ENCODE measurements at regions not wholly inside any gene's neighbourhood (a gene's known extent, or its start where the extent isn't known, plus 50 kb on each side); places are given as distances from the start of the nearest gene placed in this dataset.

DNA sequence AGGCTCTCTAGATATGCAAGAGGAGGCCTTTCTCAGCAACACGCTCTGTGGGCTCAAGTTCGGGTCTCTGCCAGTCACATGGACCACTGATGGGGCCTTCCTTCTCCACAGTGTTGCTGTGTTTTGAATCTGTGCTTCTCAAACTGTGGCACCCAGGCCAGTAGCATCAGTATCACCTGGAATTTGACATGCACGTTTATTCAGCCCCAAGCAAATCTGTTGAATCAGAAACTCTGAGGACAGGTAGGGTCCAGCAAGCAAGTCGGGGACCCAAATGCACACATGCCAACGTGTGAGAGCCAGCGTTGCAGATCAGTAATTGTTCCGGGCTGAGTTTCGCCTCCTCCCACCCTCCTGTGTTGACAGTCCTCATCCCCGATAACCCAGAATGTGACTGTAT is 502.6 kb downstream of the IRX1 start:
- no peak for TF ChIP-seq POLR2A (IDR thresholded peaks at IDR 0.05)
- TF ChIP-seq, protein P1, sequence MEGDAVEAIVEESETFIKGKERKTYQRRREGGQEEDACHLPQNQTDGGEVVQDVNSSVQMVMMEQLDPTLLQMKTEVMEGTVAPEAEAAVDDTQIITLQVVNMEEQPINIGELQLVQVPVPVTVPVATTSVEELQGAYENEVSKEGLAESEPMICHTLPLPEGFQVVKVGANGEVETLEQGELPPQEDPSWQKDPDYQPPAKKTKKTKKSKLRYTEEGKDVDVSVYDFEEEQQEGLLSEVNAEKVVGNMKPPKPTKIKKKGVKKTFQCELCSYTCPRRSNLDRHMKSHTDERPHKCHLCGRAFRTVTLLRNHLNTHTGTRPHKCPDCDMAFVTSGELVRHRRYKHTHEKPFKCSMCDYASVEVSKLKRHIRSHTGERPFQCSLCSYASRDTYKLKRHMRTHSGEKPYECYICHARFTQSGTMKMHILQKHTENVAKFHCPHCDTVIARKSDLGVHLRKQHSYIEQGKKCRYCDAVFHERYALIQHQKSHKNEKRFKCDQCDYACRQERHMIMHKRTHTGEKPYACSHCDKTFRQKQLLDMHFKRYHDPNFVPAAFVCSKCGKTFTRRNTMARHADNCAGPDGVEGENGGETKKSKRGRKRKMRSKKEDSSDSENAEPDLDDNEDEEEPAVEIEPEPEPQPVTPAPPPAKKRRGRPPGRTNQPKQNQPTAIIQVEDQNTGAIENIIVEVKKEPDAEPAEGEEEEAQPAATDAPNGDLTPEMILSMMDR (IDR thresholded peaks at IDR 0.05), result no peak

Data from thyroid gland (tissue), 4 donors.